HL-60 (cell line): ENCODE measurements at regions not wholly inside any gene's neighbourhood (a gene's known extent, or its start where the extent isn't known, plus 50 kb on each side); places are given as distances from the start of the nearest gene placed in this dataset.

Experiments
- DNase-seq, 2 experiments: peaks; one replicate each; pipeline ENCODE4 v3.0.0-alpha.2; 2010 to 2020; ENCODE audit warnings: low read depth in 1 of 2, low spot score in 1 of 2
- H3K27ac ChIP-seq: fragments of 250-450 bp; sonication (Bioruptor Pico); replicated peaks from 2 replicates; pipeline ENCODE4 v1.5.1; 2020; ENCODE audit warnings: mild to moderate bottlenecking, moderate library complexity
- H3K27me3 ChIP-seq: fragments of 250-450 bp; sonication (Bioruptor Pico); 2 replicates; pipeline ENCODE4 v1.5.1; 2021; ENCODE audit warnings: mild to moderate bottlenecking, moderate library complexity; ENCODE audit not compliant: insufficient read depth, poor library complexity, severe bottlenecking
- H3K4me3 ChIP-seq: replicated peaks from 2 replicates; pipeline ENCODE4 v1.5.1; 2011; ENCODE audit warnings: mild to moderate bottlenecking, control low read depth, low read length; ENCODE audit not compliant: insufficient read depth
- CTCF ChIP-seq: IDR thresholded peaks from one replicate; pipeline ENCODE4 v1.5.1; 2011; ENCODE audit warnings: low read length, control low read depth, inconsistent platforms; ENCODE audit not compliant: insufficient read depth
- GABPA ChIP-seq: IDR thresholded peaks from 2 replicates; pipeline ENCODE4 v1.6.1; 2012; ENCODE audit warnings: low read depth
- POLR2AphosphoS5 ChIP-seq: IDR thresholded peaks from 2 replicates; pipeline ENCODE4 v1.6.1; 2012; ENCODE audit warnings: low read depth
- REST ChIP-seq: IDR thresholded peaks from 2 replicates; pipeline ENCODE4 v1.6.1; 2012; ENCODE audit warnings: low read depth; ENCODE audit not compliant: insufficient replicate concordance
- SPI1 ChIP-seq: IDR thresholded peaks from 2 replicates; pipeline ENCODE4 v1.6.1; 2012; ENCODE audit warnings: low read depth, mild to moderate bottlenecking, borderline replicate concordance

GRCh38 chr6:9614778-9615177 lies 800.1 kb downstream of the TFAP2A start:
- no peak for DNase-seq
- no peak overlapping the region for H3K4me3 ChIP-seq
- H3K27me3 ChIP-seq, result no peaks in the 10 kb centered on the region
- TF ChIP-seq GABPA (no peak), SPI1 (no peak), CTCF (no peak), POLR2AphosphoS5 (no peak), REST (no peak)
- H3K27ac ChIP-seq, result no peak overlapping the region

- no peak overlapping the region for H3K27ac ChIP-seq
- H3K4me3 ChIP-seq, result no peak overlapping the region
- DNase-seq, result no peak
- TF ChIP-seq SPI1, result no peak
- TF ChIP-seq GABPA, result no peak
- TF ChIP-seq POLR2AphosphoS5, result no peak
- TF ChIP-seq CTCF, result no peak
- no peak for TF ChIP-seq REST
- H3K27me3 ChIP-seq, result no peaks in the 10 kb centered on the region
Observed at GRCh38 chr6:9612489-9612888, 802.4 kb downstream of the TFAP2A start.

GRCh38 chr6:9610620-9611415 lies 804.1 kb downstream of the TFAP2A start:
- TF ChIP-seq GABPA, result no peak
- TF ChIP-seq REST, result no peak
- TF ChIP-seq CTCF, result no peak
- TF ChIP-seq SPI1, result no peak
- no peak for TF ChIP-seq POLR2AphosphoS5
- Histone ChIP-seq H3K27me3 (no peaks in the 10 kb centered on the region), H3K27ac (no peak overlapping the region), H3K4me3 (no peak overlapping the region)
- no peak for DNase-seq
